OCI-LY7 (cell line): ENCODE measurements at regions not wholly inside any gene's neighbourhood (a gene's known extent, or its start where the extent isn't known, plus 50 kb on each side); places are given as distances from the start of the nearest gene placed in this dataset.

Experiments
- BruUV-seq: library from RNA; stranded (reverse); fragments of 400-500 nt; replicated peaks from 2 replicates; lab custom pipeline; 2021; lab: Mats Ljungman, UMichigan
- CTCF ChIA-PET: fragments of 300-600 bp; sonication (Branson Sonifier 250); formaldehyde crosslinking; loops from one replicate; lab custom pipeline; 2022; ENCODE audit warnings: antibody characterized with exemption; ENCODE audit not compliant: unreplicated experiment; lab: Charles Lee
- POLR2A ChIA-PET: fragments of 300-600 bp; sonication (Branson Sonifier 250); formaldehyde crosslinking; loops from one replicate; lab custom pipeline; 2022; ENCODE audit warnings: antibody characterized with exemption; lab: Charles Lee
- DNase-seq: peaks from one replicate; pipeline ENCODE4 v3.0.0-alpha.2; 2015; ENCODE audit warnings: low spot score
- H2AFZ ChIP-seq: fragments of 200-600 bp; sonication (generic), shearing (Covaris generic); 2 replicates; pipeline ENCODE4 v1.6.1; 2014; ENCODE audit warnings: mild to moderate bottlenecking, antibody characterized with exemption, low read length, moderate library complexity
- H3K27ac ChIP-seq: fragments of 200-600 bp; sonication (generic); 2 replicates; pipeline ENCODE4 v1.5.1; 2014; ENCODE audit warnings: mixed run types, low read depth, mild to moderate bottlenecking, moderate library complexity, low read length, inconsistent platforms; ENCODE audit not compliant: poor library complexity, severe bottlenecking
- H3K36me3 ChIP-seq: fragments of 200-600 bp; sonication (generic); 2 replicates; pipeline ENCODE4 v1.6.1; 2014; ENCODE audit warnings: mild to moderate bottlenecking, antibody characterized with exemption, low read length, moderate library complexity, mixed read lengths; ENCODE audit not compliant: insufficient read depth
- H3K4me1 ChIP-seq: fragments of 200-600 bp; sonication (generic); 2 replicates; pipeline ENCODE4 v1.5.1; 2014; ENCODE audit warnings: mild to moderate bottlenecking, low read length; ENCODE audit not compliant: insufficient read depth, poor library complexity, severe bottlenecking
- H3K4me2 ChIP-seq: fragments of 200-600 bp; sonication (generic); 2 replicates; pipeline ENCODE4 v1.6.1; 2014; ENCODE audit warnings: mild to moderate bottlenecking, low read length
- H3K4me3 ChIP-seq: fragments of 200-600 bp; sonication (generic); 2 replicates; pipeline ENCODE4 v1.5.1; 2014; ENCODE audit warnings: mild to moderate bottlenecking, low read depth, low read length; ENCODE audit not compliant: poor library complexity, severe bottlenecking
- H3K79me2 ChIP-seq: fragments of 200-600 bp; sonication (generic); 2 replicates; pipeline ENCODE4 v1.6.1; 2016; ENCODE audit warnings: low read depth, mild to moderate bottlenecking, low read length, moderate library complexity, mixed read lengths; ENCODE audit not compliant: insufficient read depth
- H3K9me2 ChIP-seq: fragments of 200-600 bp; sonication (generic); 2 replicates; pipeline ENCODE4 v1.6.1; 2016; ENCODE audit warnings: mild to moderate bottlenecking, low read length, mixed read lengths; ENCODE audit not compliant: insufficient read depth
- H3K9me3 ChIP-seq: fragments of 200-600 bp; sonication (generic); 2 replicates; pipeline ENCODE4 v1.6.1; 2014; ENCODE audit warnings: mild to moderate bottlenecking, mixed run types, low read length, mixed read lengths
- H4K20me1 ChIP-seq: fragments of 200-600 bp; sonication (generic); 2 replicates; pipeline ENCODE4 v1.6.1; 2014; ENCODE audit warnings: mild to moderate bottlenecking, antibody characterized with exemption, low read length, moderate library complexity, mixed read lengths; ENCODE audit not compliant: insufficient read depth
- CTCF ChIP-seq: fragments of 200-600 bp; sonication (generic); conservative IDR thresholded peaks from 2 replicates; pipeline ENCODE4 v1.5.1; 2014; ENCODE audit warnings: mild to moderate bottlenecking, antibody characterized with exemption, low read length, moderate library complexity, mixed read lengths
- EZH2phosphoT487 ChIP-seq: fragments of 200-600 bp; sonication (generic); IDR thresholded peaks from 2 replicates; pipeline ENCODE4 v1.6.1; 2018; ENCODE audit warnings: low read depth, borderline replicate concordance, mild to moderate bottlenecking, mixed run types, antibody characterized with exemption, low read length, moderate library complexity, mixed read lengths
- intact Hi-C: fragments of 100-400 bp; cut with micrococcal nuclease; formaldehyde crosslinking; loops from one replicate; pipeline ENCODE4 v1.10.0; 2022; ENCODE audit not compliant: unreplicated experiment

GRCh38 chr9:108665521-108666239 is 190.1 kb downstream of the ACTL7B start:
- Histone ChIP-seq H3K9me3 (no peaks in the 10 kb centered on the region), H3K79me2 (no peaks in the 10 kb centered on the region), H3K36me3 (no peaks in the 10 kb centered on the region), H3K4me1 (no peaks in the 10 kb centered on the region), H2AFZ (no peak overlapping the region), H3K4me3 (no peak overlapping the region), H3K27ac (no peak overlapping the region), H3K4me2 (no peak overlapping the region), H3K9me2 (no peaks in the 10 kb centered on the region), H4K20me1 (no peaks in the 10 kb centered on the region)
- no peak for DNase-seq
- ChIA-PET CTCF (no interaction called here), POLR2A (no interaction called here)
- intact Hi-C loops: no loop called here
- no TSS peak for BruUV-seq
- TF ChIP-seq CTCF: no peak
- no peak for TF ChIP-seq EZH2phosphoT487

GRCh38 chr9:108664309-108665255 is 191.2 kb downstream of the ACTL7B start:
- BruUV-seq: no TSS peak
- POLR2A ChIA-PET: interaction anchor here (0.7 kb wide), 1 partner anchor 85 kb away, joined by 4 read pairs; no protein-coding TSS in a partner anchor
- no peaks in the 10 kb centered on the region for H4K20me1 ChIP-seq
- no peak overlapping the region for H2AFZ ChIP-seq
- H3K4me1 ChIP-seq: no peaks in the 10 kb centered on the region
- no peaks in the 10 kb centered on the region for H3K9me3 ChIP-seq
- no peak overlapping the region for H3K27ac ChIP-seq
- intact Hi-C loops: no loop called here
- no peak for DNase-seq
- no peak overlapping the region for H3K4me3 ChIP-seq
- H3K36me3 ChIP-seq: no peaks in the 10 kb centered on the region
- CTCF ChIA-PET: no interaction called here
- no peaks in the 10 kb centered on the region for H3K9me2 ChIP-seq
- H3K79me2 ChIP-seq: no peaks in the 10 kb centered on the region
- no peak for TF ChIP-seq EZH2phosphoT487
- no peak for TF ChIP-seq CTCF
- no peak overlapping the region for H3K4me2 ChIP-seq
